Breast epithelium (tissue), 3 donors: ENCODE measurements at regions not wholly inside any gene's neighbourhood (a gene's known extent, or its start where the extent isn't known, plus 50 kb on each side); places are given as distances from the start of the nearest gene placed in this dataset.

Experiments
- POLR2A ChIP-seq: fragments of 450-650 bp; IDR thresholded peaks from one replicate; pipeline ENCODE4 v1.6.1; 2016; ENCODE audit warnings: antibody characterized with exemption, mild to moderate bottlenecking, moderate library complexity
- POLR2AphosphoS5 ChIP-seq, 3 donors: sonication (generic); formaldehyde crosslinking; IDR thresholded peaks; one replicate each; pipeline ENCODE4 v1.6.1; 2017; ENCODE audit warnings: antibody characterized with exemption in 3 of 3
- TF ChIP-seq, protein P1 (sequence below), 3 donors: fragments of 450-650 bp; IDR thresholded peaks; one replicate each; pipeline ENCODE4 v1.5.1; 2016 to 2017; ENCODE audit warnings: antibody characterized with exemption in 3 of 3, mild to moderate bottlenecking in 3 of 3, moderate library complexity in 3 of 3

DNA sequence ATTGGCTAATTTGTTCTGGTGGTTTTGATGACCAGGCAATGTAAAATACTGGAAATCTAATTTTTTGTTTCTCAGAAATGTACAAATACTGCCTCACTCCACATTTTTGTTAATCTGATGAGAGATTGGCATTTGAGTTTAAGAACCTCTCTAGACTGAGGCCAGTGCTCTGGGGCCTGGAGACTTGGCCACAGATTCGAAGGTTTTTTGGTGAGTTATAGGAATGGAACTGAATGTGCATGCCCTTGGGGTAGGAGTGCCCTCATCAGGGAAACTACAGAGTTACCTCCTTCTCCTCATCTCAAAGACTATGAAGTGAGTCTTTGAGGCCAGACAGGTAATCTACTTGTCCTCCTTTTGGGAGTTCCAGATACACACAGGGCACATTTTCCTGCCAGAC is 347.9 kb downstream of the LTN1 start:
- TF ChIP-seq POLR2A (no peak), POLR2AphosphoS5 (IDR thresholded peaks at IDR 0.05) (no peak)
- TF ChIP-seq, protein P1, sequence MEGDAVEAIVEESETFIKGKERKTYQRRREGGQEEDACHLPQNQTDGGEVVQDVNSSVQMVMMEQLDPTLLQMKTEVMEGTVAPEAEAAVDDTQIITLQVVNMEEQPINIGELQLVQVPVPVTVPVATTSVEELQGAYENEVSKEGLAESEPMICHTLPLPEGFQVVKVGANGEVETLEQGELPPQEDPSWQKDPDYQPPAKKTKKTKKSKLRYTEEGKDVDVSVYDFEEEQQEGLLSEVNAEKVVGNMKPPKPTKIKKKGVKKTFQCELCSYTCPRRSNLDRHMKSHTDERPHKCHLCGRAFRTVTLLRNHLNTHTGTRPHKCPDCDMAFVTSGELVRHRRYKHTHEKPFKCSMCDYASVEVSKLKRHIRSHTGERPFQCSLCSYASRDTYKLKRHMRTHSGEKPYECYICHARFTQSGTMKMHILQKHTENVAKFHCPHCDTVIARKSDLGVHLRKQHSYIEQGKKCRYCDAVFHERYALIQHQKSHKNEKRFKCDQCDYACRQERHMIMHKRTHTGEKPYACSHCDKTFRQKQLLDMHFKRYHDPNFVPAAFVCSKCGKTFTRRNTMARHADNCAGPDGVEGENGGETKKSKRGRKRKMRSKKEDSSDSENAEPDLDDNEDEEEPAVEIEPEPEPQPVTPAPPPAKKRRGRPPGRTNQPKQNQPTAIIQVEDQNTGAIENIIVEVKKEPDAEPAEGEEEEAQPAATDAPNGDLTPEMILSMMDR (IDR thresholded peaks at IDR 0.05), result no peak
